KMS-11 (cell line): ENCODE measurements at regions not wholly inside any gene's neighbourhood (a gene's known extent, or its start where the extent isn't known, plus 50 kb on each side); places are given as distances from the start of the nearest gene placed in this dataset.

Experiments used
- H2AFZ ChIP-seq: fragments of 200-600 bp; sonication (generic); 2 replicates; pipeline ENCODE4 v1.6.1; 2016; ENCODE audit warnings: antibody characterized with exemption, mixed run types, low read depth
- H3K27ac ChIP-seq: fragments of 200-600 bp; sonication (generic); 2 replicates; pipeline ENCODE4 v1.6.1; 2016; ENCODE audit warnings: mild to moderate bottlenecking, mixed run types
- H3K27me3 ChIP-seq: fragments of 200-600 bp; sonication (generic); 2 replicates; pipeline ENCODE4 v1.6.1; 2017; ENCODE audit warnings: mild to moderate bottlenecking, low read depth, mixed run types, moderate library complexity; ENCODE audit not compliant: insufficient read depth
- H3K36me3 ChIP-seq: fragments of 200-600 bp; sonication (generic); 2 replicates; pipeline ENCODE4 v1.6.1; 2017; ENCODE audit warnings: mild to moderate bottlenecking, mixed run types; ENCODE audit not compliant: insufficient read depth
- H3K4me1 ChIP-seq: fragments of 200-600 bp; sonication (generic); 2 replicates; pipeline ENCODE4 v1.6.1; 2016; ENCODE audit warnings: mild to moderate bottlenecking, low read depth, mixed run types; ENCODE audit not compliant: poor library complexity, severe bottlenecking
- H3K4me2 ChIP-seq: fragments of 200-600 bp; sonication (generic); 2 replicates; pipeline ENCODE4 v1.7.0; 2016; ENCODE audit warnings: mild to moderate bottlenecking, mixed run types
- H3K4me3 ChIP-seq: fragments of 200-600 bp; sonication (generic); IDR thresholded peaks from 2 replicates; pipeline ENCODE4 v1.6.1; 2017; ENCODE audit warnings: low read depth, low read length, mixed read lengths; ENCODE audit not compliant: insufficient read depth
- H3K79me2 ChIP-seq: fragments of 200-600 bp; sonication (generic); 2 replicates; pipeline ENCODE4 v1.6.1; 2016; ENCODE audit warnings: low read depth, mixed run types; ENCODE audit not compliant: insufficient read depth
- H3K9ac ChIP-seq: fragments of 200-600 bp; sonication (generic); 2 replicates; pipeline ENCODE4 v1.6.1; 2016; ENCODE audit warnings: mild to moderate bottlenecking, mixed run types
- H4K20me1 ChIP-seq: fragments of 200-600 bp; sonication (generic); 2 replicates; pipeline ENCODE4 v1.6.1; 2016; ENCODE audit warnings: mild to moderate bottlenecking, mixed run types; ENCODE audit not compliant: insufficient read depth
- TF ChIP-seq, protein P1 (sequence below): fragments of 200-600 bp; sonication (generic); conservative IDR thresholded peaks from 2 replicates; pipeline ENCODE4 v1.6.1; 2017; ENCODE audit warnings: low read depth, mild to moderate bottlenecking, antibody characterized with exemption, low read length, moderate library complexity, mixed read lengths

DNA sequence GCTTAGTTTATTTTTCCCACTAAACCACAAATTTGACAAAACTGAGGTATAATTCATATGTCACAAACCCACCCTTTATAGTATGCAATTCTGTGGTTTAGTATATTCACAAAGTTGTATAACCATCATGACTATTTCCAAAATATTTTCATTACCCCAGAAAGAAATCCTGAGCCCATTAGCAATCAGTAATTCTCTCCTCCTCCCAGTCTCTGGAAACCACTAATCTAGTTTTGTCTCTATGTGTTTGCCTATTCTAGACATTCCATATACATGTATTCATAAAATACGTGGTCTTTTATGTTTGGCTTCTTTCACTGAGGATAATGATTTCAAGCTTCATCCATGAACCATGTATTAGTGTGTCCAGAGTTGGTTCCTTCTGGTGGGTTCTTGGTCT, 267.6 kb downstream of the AEBP2 start:
- Histone ChIP-seq H3K36me3 (no peaks in the 10 kb centered on the region), H3K4me2 (no peak overlapping the region), H3K9ac (no peak overlapping the region), H3K27me3 (no peaks in the 10 kb centered on the region), H4K20me1 (no peaks in the 10 kb centered on the region), H2AFZ (no peak overlapping the region), H3K79me2 (no peaks in the 10 kb centered on the region), H3K27ac (no peak overlapping the region), H3K4me1 (no peaks in the 10 kb centered on the region), H3K4me3 (no peak overlapping the region)
- TF ChIP-seq, protein P1, sequence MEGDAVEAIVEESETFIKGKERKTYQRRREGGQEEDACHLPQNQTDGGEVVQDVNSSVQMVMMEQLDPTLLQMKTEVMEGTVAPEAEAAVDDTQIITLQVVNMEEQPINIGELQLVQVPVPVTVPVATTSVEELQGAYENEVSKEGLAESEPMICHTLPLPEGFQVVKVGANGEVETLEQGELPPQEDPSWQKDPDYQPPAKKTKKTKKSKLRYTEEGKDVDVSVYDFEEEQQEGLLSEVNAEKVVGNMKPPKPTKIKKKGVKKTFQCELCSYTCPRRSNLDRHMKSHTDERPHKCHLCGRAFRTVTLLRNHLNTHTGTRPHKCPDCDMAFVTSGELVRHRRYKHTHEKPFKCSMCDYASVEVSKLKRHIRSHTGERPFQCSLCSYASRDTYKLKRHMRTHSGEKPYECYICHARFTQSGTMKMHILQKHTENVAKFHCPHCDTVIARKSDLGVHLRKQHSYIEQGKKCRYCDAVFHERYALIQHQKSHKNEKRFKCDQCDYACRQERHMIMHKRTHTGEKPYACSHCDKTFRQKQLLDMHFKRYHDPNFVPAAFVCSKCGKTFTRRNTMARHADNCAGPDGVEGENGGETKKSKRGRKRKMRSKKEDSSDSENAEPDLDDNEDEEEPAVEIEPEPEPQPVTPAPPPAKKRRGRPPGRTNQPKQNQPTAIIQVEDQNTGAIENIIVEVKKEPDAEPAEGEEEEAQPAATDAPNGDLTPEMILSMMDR = no peak

GRCh38 chr12:19707948-19708409, 268.7 kb downstream of the AEBP2 start:
- Histone ChIP-seq H3K27me3 (no peaks in the 10 kb centered on the region), H3K4me2 (no peak overlapping the region), H2AFZ (no peak overlapping the region), H3K79me2 (no peaks in the 10 kb centered on the region), H3K27ac (no peak overlapping the region), H3K9ac (no peak overlapping the region), H3K4me1 (no peaks in the 10 kb centered on the region), H3K4me3 (no peak overlapping the region), H3K36me3 (no peaks in the 10 kb centered on the region), H4K20me1 (no peaks in the 10 kb centered on the region)
- TF ChIP-seq, protein P1 = no peak

- no peak overlapping the region for H3K27ac ChIP-seq
- TF ChIP-seq, protein P1 = no peak
- no peaks in the 10 kb centered on the region for H3K4me1 ChIP-seq
- no peak overlapping the region for H3K9ac ChIP-seq
- H3K4me3 ChIP-seq = no peak overlapping the region
- H2AFZ ChIP-seq = no peak overlapping the region
- no peaks in the 10 kb centered on the region for H3K27me3 ChIP-seq
- no peaks in the 10 kb centered on the region for H3K79me2 ChIP-seq
- no peaks in the 10 kb centered on the region for H4K20me1 ChIP-seq
- H3K36me3 ChIP-seq = no peaks in the 10 kb centered on the region
- no peak overlapping the region for H3K4me2 ChIP-seq
These were observed 270.6 kb downstream of the AEBP2 start for GRCh38 chr12:19709889-19710288.

GRCh38 chr12:19710811-19711793, 271.8 kb downstream of the AEBP2 start:
- Histone ChIP-seq H3K27ac (no peak overlapping the region), H4K20me1 (no peaks in the 10 kb centered on the region), H3K36me3 (no peaks in the 10 kb centered on the region), H3K4me3 (no peak overlapping the region), H3K79me2 (no peaks in the 10 kb centered on the region), H2AFZ (no peak overlapping the region), H3K4me1 (no peaks in the 10 kb centered on the region), H3K9ac (no peak overlapping the region), H3K27me3 (no peaks in the 10 kb centered on the region), H3K4me2 (no peak overlapping the region)
- TF ChIP-seq, protein P1 = no peak
